OCI-LY7 (cell line): ENCODE measurements at regions not wholly inside any gene's neighbourhood (a gene's known extent, or its start where the extent isn't known, plus 50 kb on each side); places are given as distances from the start of the nearest gene placed in this dataset.
"Not testable (repeated sequence)": the region's sequence is repeated elsewhere in the genome, so short reads cannot be mapped to it uniquely, and the experiment has no call there.

ENCODE experiments used
- CTCF ChIP-seq: fragments of 200-600 bp; sonication (generic); conservative IDR thresholded peaks from 2 replicates; pipeline ENCODE4 v1.5.1; 2014; ENCODE audit warnings: mild to moderate bottlenecking, antibody characterized with exemption, low read length, moderate library complexity, mixed read lengths
- EZH2phosphoT487 ChIP-seq: fragments of 200-600 bp; sonication (generic); IDR thresholded peaks from 2 replicates; pipeline ENCODE4 v1.6.1; 2018; ENCODE audit warnings: low read depth, borderline replicate concordance, mild to moderate bottlenecking, mixed run types, antibody characterized with exemption, low read length, moderate library complexity, mixed read lengths

- not testable (repeated sequence) for TF ChIP-seq CTCF, EZH2phosphoT487
Measured at GRCh38 chr2:183788796-183789195, 664.6 kb downstream of the NUP35 start.
